ENCODE measurements at regions not wholly inside any gene's neighbourhood (a gene's known extent, or its start where the extent isn't known, plus 50 kb on each side); places are given as distances from the start of the nearest gene placed in this dataset.
A peak's percentile ranks its signal among the peaks of the same experiment; 100 is the strongest.

GRCh38 chr15:58246041-58246440 lies 107.9 kb downstream of the AQP9 start:
- intact Hi-C loops (cut with DNase I) = no loop called here
- TF ChIP-seq POLR2A (IDR thresholded peaks at IDR 0.05) = no peak
- TF ChIP-seq CTCF (IDR thresholded peaks at IDR 0.05) = no peak
- no peak for TF ChIP-seq POLR2AphosphoS5 (IDR thresholded peaks at IDR 0.05; ENCODE audit: insufficient read depth in 1 of 2, low read depth in 1 of 2)
- H3K27me3 ChIP-seq = no peaks in the 10 kb centered on the region

GRCh38 chr15:58247855-58248842 lies 110.0 kb downstream of the AQP9 start:
- no peak overlapping the region for H3K4me3 ChIP-seq
- no peaks in the 10 kb centered on the region for H3K4me1 ChIP-seq
- TF ChIP-seq CTCF (IDR thresholded peaks at IDR 0.05) (no peak), POLR2AphosphoS5 (IDR thresholded peaks at IDR 0.05; ENCODE audit: insufficient read depth in 1 of 2, low read depth in 1 of 2) (peak in 1 of 2 donors; percentile 39), POLR2A (IDR thresholded peaks at IDR 0.05) (no peak)
- H3K27ac ChIP-seq = no peak overlapping the region
- intact Hi-C loops (cut with DNase I) = no loop called here
- H3K9me3 ChIP-seq = no peaks in the 10 kb centered on the region
- no peaks in the 10 kb centered on the region for H3K36me3 ChIP-seq
- H3K27me3 ChIP-seq = no peaks in the 10 kb centered on the region
- DNase-seq (ENCODE audit: extremely low spot score in 2 of 2) = peak in 1 of 2 donors; percentile 61

More at GRCh38 chr15:58246041-58246440, 107.9 kb downstream of the AQP9 start:
- H3K36me3 ChIP-seq = no peaks in the 10 kb centered on the region
- H3K9me3 ChIP-seq = no peaks in the 10 kb centered on the region
- no peak overlapping the region for H3K27ac ChIP-seq
- no peak overlapping the region for H3K4me3 ChIP-seq
- no peaks in the 10 kb centered on the region for H3K4me1 ChIP-seq
- DNase-seq (ENCODE audit: extremely low spot score in 2 of 2) = no peak

- no peak overlapping the region for H3K27ac ChIP-seq
- no peaks in the 10 kb centered on the region for H3K9me3 ChIP-seq
- H3K4me3 ChIP-seq = no peak overlapping the region
- TF ChIP-seq POLR2A (IDR thresholded peaks at IDR 0.05) (no peak), CTCF (IDR thresholded peaks at IDR 0.05) (no peak), POLR2AphosphoS5 (IDR thresholded peaks at IDR 0.05; ENCODE audit: insufficient read depth in 1 of 2, low read depth in 1 of 2) (no peak)
- no peaks in the 10 kb centered on the region for H3K27me3 ChIP-seq
- intact Hi-C loops (cut with DNase I) = no loop called here
- peak in 1 of 2 donors; percentile 2 for DNase-seq (ENCODE audit: extremely low spot score in 2 of 2)
- no peaks in the 10 kb centered on the region for H3K4me1 ChIP-seq
- H3K36me3 ChIP-seq = no peaks in the 10 kb centered on the region
Measured at GRCh38 chr15:58249646-58250312, 111.6 kb downstream of the AQP9 start.

- Histone ChIP-seq H3K27ac (no peak overlapping the region), H3K27me3 (no peaks in the 10 kb centered on the region), H3K36me3 (no peaks in the 10 kb centered on the region), H3K4me3 (no peak overlapping the region), H3K4me1 (no peaks in the 10 kb centered on the region), H3K9me3 (no peaks in the 10 kb centered on the region)
- DNase-seq (ENCODE audit: extremely low spot score in 2 of 2) = no peak
- intact Hi-C loops (cut with DNase I) = no loop called here
- TF ChIP-seq POLR2A (IDR thresholded peaks at IDR 0.05) (no peak), POLR2AphosphoS5 (IDR thresholded peaks at IDR 0.05; ENCODE audit: insufficient read depth in 1 of 2, low read depth in 1 of 2) (no peak), CTCF (IDR thresholded peaks at IDR 0.05) (no peak)
Measured at GRCh38 chr15:58252586-58253323, 114.6 kb downstream of the AQP9 start.
